Iris pigment epithelial cell (primary cell): ENCODE measurements at regions not wholly inside any gene's neighbourhood (a gene's known extent, or its start where the extent isn't known, plus 50 kb on each side); places are given as distances from the start of the nearest gene placed in this dataset.
A peak's percentile ranks its signal among the peaks of the same experiment; 100 is the strongest.

ENCODE experiments used
- DNase-seq: peaks from one replicate; pipeline ENCODE4 v3.0.0-alpha.2; 2011; ENCODE audit warnings: low read depth

DNA sequence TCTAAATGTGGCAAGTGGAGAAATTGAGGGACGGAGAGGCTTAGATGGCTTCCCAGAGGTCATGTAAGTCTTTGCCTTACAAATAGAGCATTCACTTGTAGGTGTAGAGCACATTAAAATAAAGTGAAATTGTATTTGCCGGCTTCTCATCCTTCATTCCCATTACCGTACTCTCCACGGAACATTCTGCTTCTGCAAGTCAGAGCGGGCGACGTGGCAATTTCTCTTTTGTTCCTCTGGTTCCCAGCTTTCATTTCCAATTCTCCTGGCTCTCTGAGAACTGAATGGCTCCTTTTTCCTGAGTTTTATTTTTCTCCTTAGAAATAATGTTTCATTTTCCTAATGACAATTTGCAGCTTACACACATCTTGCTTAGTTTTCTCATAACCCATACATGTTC lies 51.3 kb upstream of the PFKP start:
- DNase-seq, result no peak

DNA sequence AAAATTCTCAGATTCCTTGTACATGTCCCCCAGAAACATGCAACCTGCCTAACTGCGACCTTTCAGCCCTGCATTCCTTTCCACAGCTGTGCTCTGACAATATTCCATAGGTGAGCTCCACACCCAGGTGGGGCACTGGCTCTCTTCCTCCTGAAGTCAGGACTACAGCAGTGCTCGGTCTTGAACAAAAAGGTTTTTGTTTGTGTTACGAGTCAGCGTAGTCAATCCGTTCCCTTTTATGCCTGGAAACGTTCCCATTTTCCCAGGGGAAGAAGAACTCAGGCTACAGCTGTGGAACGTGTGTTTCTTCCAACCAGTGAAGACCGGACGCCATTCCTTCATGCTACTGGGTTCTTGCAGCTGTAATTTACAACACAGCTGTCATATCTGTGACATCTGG lies 52.4 kb upstream of the PFKP start:
- no peak for DNase-seq

DNA sequence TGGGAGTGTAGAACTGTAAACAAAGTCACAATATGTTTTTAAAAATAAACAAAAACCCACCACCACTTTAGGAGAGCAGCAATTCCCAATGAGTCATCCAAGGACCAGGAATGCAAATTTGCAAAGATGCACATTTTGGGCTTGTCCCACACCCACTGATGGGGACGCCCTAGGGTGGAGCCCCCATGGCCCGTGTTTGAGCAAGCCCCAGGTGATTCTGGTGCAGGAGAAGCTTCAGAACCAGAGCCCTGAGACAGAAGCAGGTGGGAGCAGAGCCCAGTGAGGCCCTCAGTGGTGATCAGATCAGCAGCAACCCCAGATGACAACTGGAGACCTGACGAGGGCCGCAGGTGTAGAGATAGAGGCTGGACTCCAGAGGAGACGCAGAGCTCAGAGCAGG lies 55.1 kb upstream of the PFKP start:
- no peak for DNase-seq

DNA sequence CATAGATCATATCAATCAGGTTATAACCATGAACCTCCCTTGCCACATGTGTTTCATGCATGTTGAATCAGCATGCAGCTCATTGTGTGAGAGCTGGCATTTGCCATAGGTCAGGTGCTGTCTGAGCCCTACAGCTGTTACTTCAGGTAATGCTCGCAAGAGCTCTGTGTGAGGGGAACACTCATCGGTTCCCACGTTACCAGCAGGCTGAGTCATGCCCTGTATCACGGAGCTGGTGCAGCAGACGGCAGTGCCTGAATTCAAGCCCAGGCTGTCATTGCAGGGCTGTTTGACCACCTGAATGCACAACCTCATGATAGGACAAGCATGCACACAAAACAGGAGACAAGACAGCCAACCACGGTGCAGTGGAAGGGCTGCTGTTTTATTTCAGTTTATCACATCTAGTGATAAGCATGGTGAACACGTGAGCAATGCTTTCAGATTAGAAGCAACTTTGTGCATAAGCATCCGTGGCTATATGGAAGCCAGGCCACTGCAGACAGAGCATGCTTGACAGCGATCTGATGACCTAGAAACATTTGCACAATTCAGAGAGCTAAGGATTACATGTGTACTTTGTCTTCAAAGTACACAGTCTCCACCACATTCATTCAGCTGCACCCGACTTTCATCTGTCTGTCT lies 56.4 kb upstream of the PFKP start:
- no peak for DNase-seq

DNA sequence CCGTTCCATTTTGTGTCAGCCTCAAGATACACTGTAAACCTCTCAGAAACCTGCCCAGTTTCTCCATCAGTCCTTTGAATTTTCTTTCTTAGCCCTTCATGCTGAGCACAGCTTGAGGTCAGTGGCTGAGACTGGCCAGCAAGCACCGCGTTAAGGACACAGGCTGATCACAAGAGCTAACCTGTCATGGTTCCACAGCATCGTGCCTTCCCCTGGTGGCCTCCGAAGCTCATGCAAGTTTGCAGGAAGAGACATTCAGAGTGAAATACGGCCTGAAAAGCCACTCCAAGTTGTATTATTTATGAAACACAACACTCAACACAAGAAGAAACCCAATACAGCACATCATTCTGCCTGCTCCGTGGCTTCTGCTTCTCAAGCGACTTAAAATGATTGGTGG lies 57.0 kb upstream of the PFKP start:
- DNase-seq, result no peak

DNA sequence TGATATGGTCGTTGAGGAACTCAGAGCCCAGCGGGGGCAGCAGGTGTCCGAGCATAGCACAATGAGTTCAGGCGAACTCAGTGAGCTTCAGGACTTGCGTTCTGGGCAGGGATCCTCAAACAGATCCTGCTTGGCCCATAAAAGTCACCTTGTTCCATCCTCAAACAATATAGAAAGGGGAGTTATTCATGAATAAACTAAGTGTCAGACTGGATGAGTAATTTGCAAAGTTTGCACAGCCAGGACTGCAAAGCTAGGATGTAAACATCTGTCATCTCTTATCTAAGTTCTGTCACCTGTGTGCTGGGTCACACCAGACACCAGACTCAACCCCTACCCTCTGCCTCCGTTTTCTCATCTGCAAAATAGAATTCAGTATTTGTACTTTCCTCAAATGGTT lies 58.0 kb upstream of the PFKP start:
- DNase-seq, result no peak

DNA sequence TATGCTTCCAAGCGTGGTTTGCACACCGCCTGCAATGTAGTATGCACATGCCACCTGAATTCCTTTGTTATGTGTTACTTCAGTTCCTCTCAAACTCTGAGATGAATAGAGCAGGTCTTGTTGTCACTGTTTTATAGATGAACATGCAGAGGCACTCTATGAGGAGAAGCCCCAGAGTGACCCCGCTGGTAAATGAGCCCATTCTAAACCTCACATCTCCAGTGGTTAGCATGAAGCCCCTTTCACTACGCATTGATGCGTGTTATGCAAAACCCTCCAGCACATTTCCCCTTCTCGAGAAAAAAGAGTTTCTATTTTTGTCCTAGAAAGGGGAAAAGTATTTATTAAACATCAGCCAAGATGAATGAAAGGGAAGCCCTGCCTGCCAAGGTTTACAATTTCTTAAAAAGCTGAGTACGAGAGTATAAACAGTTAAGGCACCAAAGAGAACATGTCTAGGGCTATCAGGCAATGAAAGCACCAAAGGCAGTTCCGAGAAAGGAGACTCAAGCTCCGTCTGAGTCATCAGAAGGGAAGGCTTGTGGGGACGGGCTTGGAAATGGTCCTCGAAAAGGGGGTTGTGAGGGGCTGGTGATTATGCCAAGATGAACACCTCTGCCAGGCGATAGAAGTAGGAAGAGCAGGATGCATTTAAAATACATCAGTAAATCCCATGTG lies 58.7 kb upstream of the PFKP start:
- no peak for DNase-seq

DNA sequence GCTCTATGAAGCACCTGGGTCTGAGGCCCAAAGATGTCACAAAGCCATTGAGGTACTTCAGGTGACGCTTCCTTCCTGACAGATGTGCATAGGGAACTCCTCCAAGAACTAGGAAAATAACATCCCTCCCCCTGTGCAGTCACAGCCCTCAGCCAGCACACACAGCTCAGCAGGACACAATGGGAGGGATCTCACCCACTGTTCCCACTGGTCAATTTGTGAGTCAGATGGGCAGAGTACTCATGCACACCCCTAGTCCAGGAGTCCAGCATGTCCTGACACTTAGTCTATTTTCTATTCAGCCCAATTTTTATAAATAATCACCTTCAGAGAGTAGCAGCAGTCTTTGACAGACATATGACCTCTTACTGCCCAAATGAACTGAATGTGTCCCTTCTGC lies 60.7 kb upstream of the PFKP start:
- no peak for DNase-seq

DNA sequence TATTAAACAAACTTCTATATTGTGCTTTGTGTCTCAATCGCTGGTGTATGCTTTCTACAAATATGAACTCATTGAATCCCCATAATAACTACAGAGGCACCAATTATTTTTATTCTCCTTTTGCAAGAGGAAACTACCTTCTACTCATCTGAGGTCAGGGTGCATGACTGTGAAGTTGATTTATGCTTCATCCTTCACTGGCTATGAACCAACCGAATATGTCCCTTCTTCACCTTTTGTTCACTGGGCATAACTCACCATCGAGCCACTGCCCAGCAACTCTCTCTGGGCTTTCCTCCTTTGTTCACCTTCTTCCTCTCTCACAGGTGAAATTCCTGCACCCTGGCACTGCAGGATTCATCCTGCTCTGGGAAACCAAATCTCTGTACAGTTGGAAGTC lies 61.3 kb upstream of the PFKP start:
- no peak for DNase-seq

DNA sequence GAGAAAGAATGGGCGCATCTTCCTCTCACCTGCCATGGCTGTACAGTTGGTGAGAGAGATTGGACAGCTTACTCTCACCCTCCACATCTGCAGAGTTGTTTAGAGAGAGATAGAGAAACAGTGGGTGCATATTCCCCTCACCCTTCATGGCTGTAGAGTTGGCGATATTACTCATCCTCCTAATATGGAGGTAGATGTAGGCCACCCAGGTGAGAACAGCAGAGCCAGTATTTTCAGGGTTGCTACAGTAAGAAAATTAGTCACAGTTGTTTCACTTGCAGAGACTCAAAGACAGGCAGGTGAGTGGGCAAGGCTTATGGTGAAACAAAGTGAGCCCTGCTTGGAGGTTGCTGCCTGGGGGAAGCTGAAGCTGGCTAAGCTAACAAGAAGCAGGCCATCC lies 65.0 kb upstream of the PFKP start:
- no peak for DNase-seq

DNA sequence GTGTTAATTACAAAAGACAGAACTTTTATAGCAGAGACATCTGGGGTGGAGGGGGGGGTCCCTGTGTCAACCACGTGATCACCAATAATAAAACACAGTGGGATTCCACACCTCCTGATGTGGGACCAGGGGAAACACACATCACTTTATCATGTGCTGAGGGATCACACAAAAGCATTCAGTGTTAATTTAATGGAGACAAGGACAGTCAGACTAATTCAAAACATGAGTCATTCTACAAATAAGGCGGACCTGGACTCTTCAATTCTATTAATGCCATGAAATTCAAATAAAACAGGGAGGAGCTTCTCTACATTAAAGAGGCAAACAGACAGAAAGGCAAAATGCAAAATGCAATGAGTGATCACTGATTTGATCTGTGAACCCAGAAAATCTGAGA lies 67.3 kb upstream of the PFKP start:
- DNase-seq, result no peak

DNA sequence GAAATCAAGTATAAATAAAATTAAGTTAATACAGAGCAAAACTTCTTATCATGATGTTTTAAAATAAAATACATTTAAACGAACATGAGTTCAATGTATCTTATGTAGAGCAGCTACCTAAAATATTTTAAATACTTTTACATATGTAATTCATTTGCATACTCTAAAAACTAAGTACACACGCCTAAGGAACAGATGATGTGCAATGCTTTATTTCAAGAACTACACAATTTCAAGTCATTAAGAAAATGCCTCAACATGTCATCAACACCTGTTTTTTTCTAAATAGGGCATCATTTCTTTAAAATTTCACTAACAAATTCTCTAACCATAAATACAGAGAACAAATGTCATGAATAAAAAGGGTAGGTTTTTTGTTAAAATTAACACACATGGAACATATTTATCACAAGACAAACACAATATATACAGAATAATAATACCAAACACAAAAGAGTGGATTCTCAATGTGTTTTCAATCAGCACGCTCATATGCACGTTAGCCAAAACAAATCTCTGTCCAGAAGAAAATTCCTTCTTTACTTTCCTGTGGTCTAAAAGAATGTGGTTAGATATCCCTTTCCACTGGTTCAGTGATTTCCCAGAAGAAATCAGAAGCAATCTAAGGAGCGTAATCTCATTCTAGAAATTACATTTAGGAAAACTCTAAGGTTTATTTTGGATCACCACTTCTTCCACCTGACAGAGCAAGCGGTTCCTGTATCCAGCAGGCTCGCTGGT lies 73.0 kb upstream of the PFKP start:
- DNase-seq, result peak; percentile 13

DNA sequence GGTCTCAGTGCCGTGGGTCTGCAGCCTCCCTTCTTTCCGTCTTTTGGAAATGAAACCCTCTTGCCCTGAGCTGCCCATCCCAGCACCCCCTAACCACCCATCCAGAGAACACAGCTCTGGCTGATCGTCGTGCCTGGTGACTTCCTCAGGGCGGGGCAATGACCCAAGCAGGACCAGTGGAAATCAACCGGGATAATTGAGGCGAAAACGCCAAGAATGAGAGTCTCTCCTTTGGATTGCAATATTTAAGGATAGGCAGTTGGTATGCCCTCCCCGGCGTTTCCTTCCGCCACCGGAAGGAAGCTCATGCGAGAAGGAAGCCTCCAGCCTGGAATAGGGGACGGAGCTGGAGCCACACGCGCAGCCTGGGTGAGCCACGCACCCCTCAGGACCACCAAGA lies 73.7 kb upstream of the PFKP start:
- no peak for DNase-seq

DNA sequence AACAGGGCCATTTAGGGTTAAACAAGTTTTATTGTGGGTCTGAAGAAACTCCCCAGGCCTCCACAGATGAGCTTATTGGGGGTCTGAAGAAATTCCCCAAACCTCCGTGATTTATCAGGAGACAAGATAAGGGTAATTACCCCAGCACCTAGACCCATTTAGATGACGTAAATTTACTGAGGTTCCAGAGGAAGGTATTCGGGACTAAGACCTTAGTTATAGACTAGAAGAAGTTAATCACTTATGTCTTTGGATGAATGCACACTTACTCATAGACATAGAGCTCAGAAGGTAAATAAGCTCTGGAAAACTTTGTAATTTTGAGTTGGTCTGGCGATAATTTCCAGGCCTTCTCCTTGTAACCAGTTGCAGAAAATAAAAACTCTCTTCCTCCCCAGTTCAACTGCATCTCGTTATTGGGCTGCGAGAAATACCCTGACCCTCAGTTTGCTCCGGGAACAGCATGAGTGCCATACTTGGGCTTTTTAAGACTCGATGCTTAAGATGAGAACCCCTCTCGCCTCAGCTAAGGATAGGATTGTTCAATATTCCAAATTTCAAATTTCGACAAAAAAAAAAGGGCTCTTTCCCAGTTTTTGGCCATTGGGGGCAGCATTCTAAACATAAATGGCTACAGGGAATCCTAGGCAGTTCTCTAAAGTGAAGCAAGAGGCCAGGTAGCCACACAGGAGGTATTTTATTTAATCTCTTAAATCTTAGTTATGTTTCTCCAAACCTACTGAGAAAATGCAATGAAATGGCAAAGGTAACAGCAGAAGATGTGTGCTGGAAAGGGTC lies 74.7 kb upstream of the PFKP start:
- DNase-seq, result no peak

DNA sequence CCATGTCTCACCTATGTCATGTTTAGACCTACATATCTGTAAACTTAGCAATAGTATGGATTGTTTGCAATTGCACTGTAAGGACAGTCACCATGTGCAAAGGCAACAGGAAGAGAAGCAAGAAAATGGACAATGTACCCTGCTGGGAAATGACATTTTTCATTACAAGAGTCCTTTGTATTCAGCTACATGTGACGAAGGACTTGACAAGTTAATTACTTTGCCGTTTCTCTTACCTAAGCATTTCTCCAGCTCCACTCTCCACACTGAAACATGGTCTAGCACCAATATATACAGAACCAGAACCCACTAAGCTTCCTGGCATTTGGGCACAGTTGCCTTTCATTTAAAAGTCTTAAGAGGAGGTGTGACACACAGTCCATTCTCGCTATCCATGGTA lies 76.6 kb upstream of the PFKP start:
- no peak for DNase-seq

DNA sequence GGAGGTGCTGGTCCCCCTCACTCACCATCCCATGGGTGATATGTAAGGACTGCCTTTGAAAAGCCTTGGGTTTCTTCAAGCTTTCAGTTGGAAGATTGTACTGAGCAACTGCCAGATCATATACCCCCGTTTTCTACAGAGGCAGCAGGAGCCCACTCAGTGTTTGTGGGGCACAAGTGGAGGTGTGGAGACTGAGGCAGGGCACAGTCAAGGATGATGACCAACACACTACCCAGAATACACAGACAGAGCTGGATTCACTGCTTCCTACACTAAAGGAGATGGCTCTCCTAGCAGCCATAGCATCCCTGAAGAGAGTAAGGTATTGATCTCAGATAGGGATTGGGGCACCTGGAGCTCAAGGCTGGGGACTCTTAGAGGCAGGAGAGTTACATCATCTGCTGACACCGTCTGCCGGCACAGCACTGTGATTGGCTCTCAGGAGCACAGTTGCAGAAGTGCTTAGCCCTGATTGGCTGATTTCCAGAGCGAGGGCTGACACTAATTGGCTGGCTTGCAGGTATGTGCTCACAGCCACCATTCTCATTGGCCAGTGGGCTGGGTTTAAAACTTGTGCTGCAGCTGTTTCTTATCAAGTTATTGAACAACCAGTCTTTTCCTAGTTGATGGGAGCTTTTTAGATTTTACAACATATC lies 77.9 kb upstream of the PFKP start:
- no peak for DNase-seq

DNA sequence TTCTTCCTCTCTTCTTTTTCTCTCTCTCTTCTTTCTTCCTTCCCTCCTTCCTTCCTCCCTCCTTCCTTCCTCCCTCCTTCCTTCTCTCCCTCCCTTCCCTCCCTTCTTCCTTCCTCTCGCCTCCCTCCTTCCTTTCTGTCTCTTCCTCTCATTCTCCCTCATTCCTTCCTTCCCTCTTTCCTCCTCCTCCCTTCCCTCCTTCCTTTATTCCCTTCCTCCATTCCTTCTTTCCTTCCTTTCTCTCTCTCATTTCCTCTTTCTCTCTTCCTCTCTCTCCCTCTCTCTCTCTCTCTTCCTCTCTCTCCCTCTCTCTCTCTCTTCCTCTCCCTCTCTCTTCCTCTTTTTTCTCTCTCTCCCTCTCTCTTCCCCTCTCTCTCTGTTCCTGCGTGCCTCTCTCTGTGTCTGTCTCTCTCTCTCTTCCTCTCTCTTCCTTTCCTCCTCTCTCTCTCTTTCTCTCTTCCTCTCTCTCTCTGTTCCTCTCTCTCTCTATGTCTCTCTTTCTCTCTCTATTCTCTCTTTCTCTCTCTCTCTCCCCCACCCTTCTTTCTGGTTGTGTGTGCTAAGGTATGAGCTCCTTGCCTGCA lies 80.1 kb upstream of the PFKP start:
- DNase-seq, result no peak

DNA sequence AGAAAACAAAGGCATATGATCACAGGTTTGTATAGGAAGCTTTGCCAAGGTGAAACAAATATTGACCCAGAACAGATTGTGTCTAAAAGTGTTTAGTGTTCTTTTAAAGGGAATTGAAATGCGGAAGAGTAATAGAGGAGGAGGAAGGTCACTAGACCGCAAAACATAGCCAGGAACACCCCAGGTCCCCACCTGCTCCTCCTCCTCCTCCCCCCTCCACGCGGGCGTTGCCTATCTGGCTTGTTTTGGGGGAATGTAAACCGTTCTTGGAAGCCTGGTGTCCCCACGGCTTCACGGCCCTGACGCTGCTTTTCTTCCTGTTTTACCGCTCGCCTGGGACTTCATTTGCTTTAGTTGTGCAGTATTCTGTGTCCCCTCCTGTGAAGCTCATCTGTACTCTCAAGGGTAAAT lies 81.0 kb upstream of the PFKP start:
- DNase-seq, result no peak

DNA sequence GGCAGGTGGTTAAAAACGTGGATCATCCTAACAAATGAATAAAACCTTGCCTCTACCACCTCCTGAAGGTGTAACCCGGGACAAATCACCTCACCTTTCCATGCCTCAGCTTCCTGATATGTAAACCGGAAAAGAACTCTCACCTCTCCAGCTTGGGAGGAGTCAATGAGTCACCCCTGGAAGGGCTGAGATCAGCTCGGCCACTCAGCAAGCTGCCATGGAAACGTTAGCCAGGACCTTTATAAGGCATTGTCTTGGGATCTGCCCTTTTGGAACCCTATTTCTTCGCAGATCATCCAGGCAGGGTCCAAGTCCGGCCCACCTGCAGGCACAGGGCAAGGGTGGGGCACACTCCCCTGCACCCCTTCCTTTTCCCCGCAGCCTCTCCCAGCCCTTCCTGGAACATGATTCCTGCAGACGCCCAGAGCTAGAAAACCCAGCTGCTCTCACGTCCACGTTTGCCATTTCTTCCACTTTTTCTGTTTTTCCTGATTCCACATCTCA lies 81.6 kb upstream of the PFKP start:
- peak; percentile 62 for DNase-seq

DNA sequence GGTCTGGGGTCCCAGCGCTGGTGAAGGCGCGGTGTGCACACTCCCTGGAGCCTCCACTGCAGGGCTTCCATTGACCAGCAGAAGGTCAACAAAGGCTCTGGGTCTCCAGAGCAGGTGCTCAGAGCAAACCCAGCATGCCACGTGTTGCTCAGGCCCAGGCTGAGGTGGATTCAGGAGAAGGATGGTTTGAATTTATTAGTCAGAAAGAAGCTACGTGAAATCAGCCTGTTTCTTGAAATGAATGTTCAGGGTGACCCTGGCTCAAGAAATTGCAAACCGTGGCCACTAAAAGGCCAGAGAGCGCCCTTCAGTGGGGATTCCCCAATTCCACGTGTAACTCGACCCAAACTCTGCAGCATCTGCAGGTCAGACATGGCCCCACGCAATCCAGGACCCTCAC lies 82.7 kb upstream of the PFKP start:
- no peak for DNase-seq

DNA sequence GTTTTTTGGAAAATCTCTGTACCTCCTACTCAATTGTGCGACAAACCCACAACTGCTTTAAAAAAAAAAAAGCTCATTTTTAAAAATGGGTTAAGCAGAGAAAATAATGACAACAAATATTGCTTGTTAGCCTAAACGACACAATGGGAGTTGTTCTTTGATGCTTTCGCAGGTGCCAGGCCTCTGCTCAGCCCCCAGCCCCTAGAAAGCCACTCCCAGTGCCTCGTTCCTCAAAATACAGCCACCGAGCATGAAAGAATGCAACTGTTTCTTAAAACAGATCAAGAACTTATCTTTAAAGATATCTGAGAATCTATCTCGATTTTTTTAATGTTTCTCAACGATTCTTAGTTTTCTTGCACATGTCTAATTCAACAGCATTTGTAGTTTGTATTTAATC lies 85.2 kb upstream of the PFKP start:
- no peak for DNase-seq

DNA sequence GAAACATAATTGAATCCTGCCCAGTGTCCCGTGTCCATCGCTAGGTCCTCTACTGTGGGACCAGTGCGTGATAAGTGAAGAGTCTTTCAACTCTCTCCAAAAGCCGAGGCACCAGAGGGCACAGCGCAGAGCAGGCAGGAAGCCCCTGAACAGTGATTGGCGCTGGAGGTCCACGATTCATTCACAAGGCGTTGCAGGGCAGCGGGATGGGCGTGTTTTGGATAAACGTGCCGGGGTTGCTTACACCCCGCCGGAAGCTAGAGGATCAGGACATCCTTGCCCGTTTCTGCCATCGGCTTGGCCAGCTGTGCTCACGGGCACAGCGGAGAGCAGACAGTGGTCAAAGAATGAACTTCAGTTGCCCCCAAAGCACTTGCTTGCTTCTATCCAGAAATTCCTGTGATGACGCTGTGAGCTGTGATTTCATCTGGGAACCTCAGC lies 86.0 kb upstream of the PFKP start:
- no peak for DNase-seq
